Uterus (tissue), 2 donors: ENCODE measurements at regions not wholly inside any gene's neighbourhood (a gene's known extent, or its start where the extent isn't known, plus 50 kb on each side); places are given as distances from the start of the nearest gene placed in this dataset.

Source experiments
- CTCF ChIP-seq, 4 experiments: fragments of 200-600 bp in 2 of 4; fragments of 450-650 bp in 2 of 4; sonication (generic) in 2 of 4; IDR thresholded peaks; one replicate each; pipeline ENCODE4 v1.5.1; 2016 to 2019; ENCODE audit warnings: antibody characterized with exemption in 4 of 4, mild to moderate bottlenecking in 2 of 4, moderate library complexity in 1 of 4
- POLR2A ChIP-seq, 2 donors: fragments of 450-650 bp; IDR thresholded peaks; one replicate each; pipeline ENCODE4 v1.6.1; 2016; ENCODE audit warnings: antibody characterized with exemption in 2 of 2, mild to moderate bottlenecking in 1 of 2, moderate library complexity in 1 of 2

GRCh38 chr2:211077216-211077767 lies 520.9 kb downstream of the CPS1 start:
- TF ChIP-seq CTCF (IDR thresholded peaks at IDR 0.05): no peak
- no peak for TF ChIP-seq POLR2A (IDR thresholded peaks at IDR 0.05)
